PC-9 (cell line): ENCODE measurements at regions not wholly inside any gene's neighbourhood (a gene's known extent, or its start where the extent isn't known, plus 50 kb on each side); places are given as distances from the start of the nearest gene placed in this dataset.

ENCODE experiments used
- BruUV-seq: library from RNA; stranded (reverse); fragments of 400-500 nt; replicated peaks from 2 replicates; lab custom pipeline; 2021; lab: Mats Ljungman, UMichigan
- CTCF ChIA-PET: fragments of 300-600 bp; sonication (Branson Sonifier 250); formaldehyde crosslinking; loops from one replicate; lab custom pipeline; 2022; ENCODE audit warnings: antibody characterized with exemption; lab: Charles Lee
- POLR2A ChIA-PET: fragments of 300-600 bp; sonication (Branson Sonifier 250); formaldehyde crosslinking; loops from one replicate; lab custom pipeline; 2022; ENCODE audit warnings: antibody characterized with exemption; ENCODE audit not compliant: unreplicated experiment; lab: Charles Lee
- DNase-seq, 2 experiments: peaks; one replicate each; pipeline versions ENCODE4 v3.0.0 to v3.0.0-alpha.2; 2015 to 2022; ENCODE audit warnings: mixed read lengths in 1 of 2
- H2AFZ ChIP-seq: fragments of 200-600 bp; sonication (generic); 2 replicates; pipeline ENCODE4 v1.8.1; 2017; ENCODE audit warnings: antibody characterized with exemption
- H3F3A ChIP-seq: fragments of 200-600 bp; sonication (generic); 2 replicates; pipeline ENCODE4 v1.8.1; 2017; ENCODE audit warnings: antibody characterized with exemption, mild to moderate bottlenecking, low read depth; ENCODE audit not compliant: insufficient read depth
- H3K27ac ChIP-seq: fragments of 200-600 bp; sonication (generic); 2 replicates; pipeline ENCODE4 v1.6.1; 2016; ENCODE audit warnings: mixed run types
- H3K27me3 ChIP-seq: fragments of 200-600 bp; sonication (generic); 2 replicates; pipeline ENCODE4 v1.6.1; 2016; ENCODE audit warnings: low read depth, mixed run types; ENCODE audit not compliant: insufficient read depth
- H3K36me3 ChIP-seq: fragments of 200-600 bp; sonication (generic); 2 replicates; pipeline ENCODE4 v1.6.1; 2016; ENCODE audit warnings: low read depth, mixed run types
- H3K4me1 ChIP-seq: fragments of 200-600 bp; sonication (generic); replicated peaks from 2 replicates; pipeline ENCODE4 v1.6.1; 2016; ENCODE audit warnings: mixed run types; ENCODE audit not compliant: insufficient read depth
- H3K4me2 ChIP-seq: fragments of 200-600 bp; sonication (generic); 2 replicates; pipeline ENCODE4 v1.6.1; 2017; ENCODE audit warnings: mixed run types
- H3K4me3 ChIP-seq: fragments of 200-600 bp; sonication (generic); 2 replicates; pipeline ENCODE4 v1.6.1; 2016; ENCODE audit warnings: mixed run types
- H3K79me2 ChIP-seq: fragments of 200-600 bp; sonication (generic); 2 replicates; pipeline ENCODE4 v1.6.1; 2017; ENCODE audit warnings: low read depth, mixed run types
- H3K9me2 ChIP-seq: fragments of 200-600 bp; sonication (generic); 2 replicates; pipeline ENCODE4 v1.8.1; 2017; ENCODE audit warnings: mild to moderate bottlenecking; ENCODE audit not compliant: insufficient read depth
- H3K9me3 ChIP-seq: fragments of 200-600 bp; sonication (generic); 2 replicates; pipeline ENCODE4 v1.8.1; 2016; ENCODE audit warnings: low read depth; ENCODE audit not compliant: insufficient read depth
- H4K20me1 ChIP-seq: fragments of 200-600 bp; sonication (generic); 2 replicates; pipeline ENCODE4 v1.8.1; 2017; ENCODE audit not compliant: insufficient read depth
- CTCF ChIP-seq: fragments of 200-600 bp; sonication (generic); conservative IDR thresholded peaks from 2 replicates; pipeline ENCODE4 v1.6.1; 2017; ENCODE audit warnings: mixed run types, antibody characterized with exemption, mild to moderate bottlenecking, moderate library complexity
- EZH2 ChIP-seq: fragments of 200-600 bp; sonication (generic); IDR thresholded peaks from 2 replicates; pipeline ENCODE4 v1.8.0; 2017; ENCODE audit warnings: antibody characterized with exemption, low read depth
- intact Hi-C: fragments of 100-400 bp; cut with micrococcal nuclease; formaldehyde crosslinking; loops from one replicate; pipeline ENCODE4 v1.10.0; 2022; ENCODE audit not compliant: unreplicated experiment

GRCh38 chr11:30107899-30108298, 91.1 kb upstream of the KCNA4 start:
- TF ChIP-seq EZH2 = no peak
- no peak for TF ChIP-seq CTCF
- Histone ChIP-seq H3K36me3 (no peaks in the 10 kb centered on the region), H3K79me2 (no peaks in the 10 kb centered on the region), H2AFZ (no peak overlapping the region), H3K27ac (no peak overlapping the region), H3K27me3 (no peaks in the 10 kb centered on the region), H3K4me3 (no peak overlapping the region), H3K4me1 (no peaks in the 10 kb centered on the region), H3F3A (no peaks in the 10 kb centered on the region), H3K9me2 (no peaks in the 10 kb centered on the region), H3K9me3 (no peaks in the 10 kb centered on the region), H4K20me1 (no peaks in the 10 kb centered on the region), H3K4me2 (no peak overlapping the region)
- peak in 1 of 2 experiments; percentile 41 for DNase-seq
- intact Hi-C loops = no loop called here
- no TSS peak for BruUV-seq
- POLR2A ChIA-PET = no interaction called here
- CTCF ChIA-PET = no interaction called here

- H3K9me3 ChIP-seq = no peaks in the 10 kb centered on the region
- ChIA-PET POLR2A (no interaction called here), CTCF (no interaction called here)
- no peak for DNase-seq
- no peaks in the 10 kb centered on the region for H4K20me1 ChIP-seq
- no peaks in the 10 kb centered on the region for H3K36me3 ChIP-seq
- no peak overlapping the region for H3K27ac ChIP-seq
- no TSS peak for BruUV-seq
- H3K4me2 ChIP-seq = no peak overlapping the region
- H3K27me3 ChIP-seq = no peaks in the 10 kb centered on the region
- TF ChIP-seq EZH2 = no peak
- no peak for TF ChIP-seq CTCF
- no peaks in the 10 kb centered on the region for H3K4me1 ChIP-seq
- H3K4me3 ChIP-seq = no peak overlapping the region
- H3K79me2 ChIP-seq = no peaks in the 10 kb centered on the region
- H2AFZ ChIP-seq = no peak overlapping the region
- H3K9me2 ChIP-seq = no peaks in the 10 kb centered on the region
- H3F3A ChIP-seq = no peaks in the 10 kb centered on the region
- intact Hi-C loops = no loop called here
Measured at GRCh38 chr11:30109774-30110173, 92.9 kb upstream of the KCNA4 start.

GRCh38 chr11:30110691-30111090, 93.9 kb upstream of the KCNA4 start:
- Histone ChIP-seq H3K27me3 (no peaks in the 10 kb centered on the region), H3K27ac (no peak overlapping the region), H3K4me1 (no peaks in the 10 kb centered on the region), H2AFZ (no peak overlapping the region), H4K20me1 (no peaks in the 10 kb centered on the region), H3K36me3 (no peaks in the 10 kb centered on the region), H3K9me2 (no peaks in the 10 kb centered on the region), H3K4me3 (no peak overlapping the region), H3F3A (no peaks in the 10 kb centered on the region), H3K9me3 (no peaks in the 10 kb centered on the region), H3K4me2 (no peak overlapping the region), H3K79me2 (no peaks in the 10 kb centered on the region)
- DNase-seq = no peak
- intact Hi-C loops = no loop called here
- ChIA-PET CTCF (no interaction called here), POLR2A (no interaction called here)
- BruUV-seq = no TSS peak
- TF ChIP-seq EZH2 (no peak), CTCF (no peak)
